ENCODE measurements at regions not wholly inside any gene's neighbourhood (a gene's known extent, or its start where the extent isn't known, plus 50 kb on each side); places are given as distances from the start of the nearest gene placed in this dataset.

- Histone ChIP-seq H3K4ac (replicated peaks; ENCODE audit: insufficient read length, low read depth, low read length) (no peak overlapping the region), H3K9ac (replicated peaks in 1 of 4; ENCODE audit: extremely low read depth in 1 of 4, low read depth in 3 of 4, low read length in 3 of 4) (no peak overlapping the region), H3K14ac (ENCODE audit: insufficient read length) (no peak overlapping the region), H3K27ac (ENCODE audit: low read depth, low read length) (no peak overlapping the region), H4K8ac (ENCODE audit: extremely low read depth, insufficient read depth, low read length) (no peak overlapping the region), H3K23ac (ENCODE audit: insufficient read length) (no peak overlapping the region), H3K18ac (ENCODE audit: extremely low read depth, low read length) (no peak overlapping the region), H3K27me3 (replicated peaks in 1 of 4; ENCODE audit: control insufficient read depth in 3 of 4, extremely low read depth in 1 of 4, insufficient read depth in 3 of 4, low read length in 3 of 4) (no peaks in the 10 kb centered on the region), H2BK20ac (ENCODE audit: low read length) (no peak overlapping the region), H2BK12ac (ENCODE audit: low read depth, low read length) (no peak overlapping the region), H2AK5ac (ENCODE audit: low read depth, low read length) (no peak overlapping the region), H4K20me1 (replicated peaks in 1 of 2; ENCODE audit: control insufficient read depth in 1 of 2, insufficient read depth in 2 of 2, low read length in 2 of 2) (no peaks in the 10 kb centered on the region), H3K9me3 (ENCODE audit: insufficient read depth in 2 of 2, low read depth in 1 of 2, low read length in 1 of 2) (no peaks in the 10 kb centered on the region), H3K79me1 (ENCODE audit: low read depth, low read length) (no peaks in the 10 kb centered on the region; the same call in 1 of the 2 replicates), H3K56ac (replicated peaks; ENCODE audit: insufficient read length, low read depth, low read length) (no peak overlapping the region), H3K4me3 (ENCODE audit: extremely low read depth in 1 of 4, insufficient read depth in 2 of 4, low read depth in 3 of 4, low read length in 4 of 4) (no peak overlapping the region), H2AFZ (ENCODE audit: low read length) (no peak overlapping the region), H3K4me1 (replicated peaks in 1 of 4; ENCODE audit: control insufficient read depth in 3 of 4, insufficient read depth in 4 of 4, low read length in 3 of 4) (no peaks in the 10 kb centered on the region), H3K4me2 (ENCODE audit: insufficient read depth in 1 of 2, low read depth in 2 of 2, low read length in 2 of 2) (no peak overlapping the region), H2BK15ac (ENCODE audit: low read length) (no peak overlapping the region), H4K5ac (ENCODE audit: insufficient read length, low read depth, low read length) (no peak overlapping the region), H4K91ac (replicated peaks; ENCODE audit: insufficient read length, low read length) (no peak overlapping the region), H2BK120ac (replicated peaks; ENCODE audit: low read depth, low read length) (no peak overlapping the region), H3K36me3 (ENCODE audit: control insufficient read depth in 2 of 4, insufficient read depth in 4 of 4, low read length in 3 of 4) (no peaks in the 10 kb centered on the region), H3K23me2 (ENCODE audit: low read depth, low read length) (no peaks in the 10 kb centered on the region), H2BK5ac (ENCODE audit: low read depth, low read length) (no peak overlapping the region), H3K79me2 (ENCODE audit: control insufficient read depth in 1 of 2, insufficient read depth in 2 of 2, low read length in 2 of 2) (no peaks in the 10 kb centered on the region)
- 62% methylated on average over 6 of the region's 6 CpGs; no CpG with 5 or more reads in 1 of the 2 experiments for WGBS, 2 experiments (ENCODE audit: extremely low coverage in 1 of 2, insufficient coverage in 1 of 2, insufficient read length in 1 of 2, insufficient replicate concordance in 2 of 2, low coverage in 1 of 2, low lambda C conversion rate in 2 of 2, missing lambda C conversion rate in 1 of 2)
- FAIRE-seq, result no peak
- ChIA-PET CTCF (ENCODE audit: partially characterized antibody) (interaction anchor here (1.0 to 1.1 kb wide), 3 partner anchors 8 to 45 kb away, joined by 3 to 6 read pairs (median 3); no protein-coding TSS in a partner anchor), POLR2A (ENCODE audit: partially characterized antibody) (no interaction called here)
- DNase-seq (ENCODE audit: low read depth in 1 of 2, low spot score in 2 of 2), result no peak
- no peak for TF ChIP-seq CHD2 (IDR thresholded peaks at IDR 0.05; ENCODE audit: low read length)
- no peak for TF ChIP-seq CBX5 (IDR thresholded peaks at IDR 0.05; ENCODE audit: low read depth, low read length)
- TF ChIP-seq ATF2 (IDR thresholded peaks at IDR 0.05; ENCODE audit: low read length), result no peak
- no peak for TF ChIP-seq BCL11A (IDR thresholded peaks at IDR 0.05; ENCODE audit: low read depth in 2 of 2, low read length in 2 of 2)
- no peak for TF ChIP-seq ASH2L (IDR thresholded peaks at IDR 0.05; ENCODE audit: low read length)
- TF ChIP-seq KDM1A (IDR thresholded peaks at IDR 0.05; ENCODE audit: borderline replicate concordance, low read length), result no peak
- no peak for TF ChIP-seq CTCF (IDR thresholded peaks at IDR 0.05; ENCODE audit: control extremely low read depth in 1 of 3, insufficient read depth in 1 of 3, low read depth in 1 of 3, low read length in 3 of 3)
- no peak for TF ChIP-seq TBP (IDR thresholded peaks at IDR 0.05; ENCODE audit: low read depth, low read length)
- no peak for TF ChIP-seq SP2 (IDR thresholded peaks at IDR 0.05; ENCODE audit: low read length)
- TF ChIP-seq YY1 (IDR thresholded peaks at IDR 0.05; ENCODE audit: low read depth, low read length), result no peak
Measured at GRCh38 chr7:37796138-37796775, 52.1 kb upstream of the NME8 start.

Measured in H1 (cell line).